ENCODE measurements at regions not wholly inside any gene's neighbourhood (a gene's known extent, or its start where the extent isn't known, plus 50 kb on each side); places are given as distances from the start of the nearest gene placed in this dataset.

DNA sequence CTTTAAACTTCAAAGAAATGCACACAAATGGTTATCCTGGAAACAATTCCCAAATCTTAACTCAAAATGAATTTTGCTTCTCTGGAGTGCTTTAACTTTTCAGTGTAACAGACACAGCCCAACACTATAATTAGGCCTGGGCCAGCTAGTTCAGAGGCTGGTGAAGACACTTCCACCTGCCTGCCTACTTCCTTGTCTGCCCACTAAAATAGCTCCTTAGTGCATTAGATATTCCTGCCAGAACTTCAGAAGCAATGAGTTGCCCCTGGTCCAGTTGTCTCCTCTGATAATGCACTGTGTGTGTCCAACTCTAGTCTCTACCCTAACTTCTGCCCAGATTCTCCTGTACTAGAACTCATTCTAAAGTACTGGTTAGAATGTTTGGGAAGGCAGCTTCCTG lies 150.9 kb upstream of the PRSS58 start:
- Histone ChIP-seq H4K20me1 (ENCODE audit: insufficient read depth, low read length) (no peaks in the 10 kb centered on the region), H3K27me3 (ENCODE audit: control insufficient read depth, insufficient read depth, low read length) (no peaks in the 10 kb centered on the region; the same call in none of the 2 replicates), H3K36me3 (ENCODE audit: control insufficient read depth, insufficient read depth, low read length) (no peaks in the 10 kb centered on the region), H3K14ac (replicated peaks; ENCODE audit: low read depth, low read length) (no peak overlapping the region), H3K23ac (ENCODE audit: low read depth, low read length) (peak overlapping the region; percentile 70; the same call in 1 of the 2 replicates), H3K27ac (ENCODE audit: insufficient read depth, low read length) (no peak overlapping the region), H3K56ac (ENCODE audit: extremely low read depth, insufficient read depth, low read length) (no peak overlapping the region), H4K5ac (ENCODE audit: low read depth, low read length) (peak overlapping the region; percentile 72; the same call in 1 of the 2 replicates), H3K9ac (ENCODE audit: low read depth, low read length) (no peak overlapping the region), H2AK9ac (replicated peaks; ENCODE audit: low read depth, low read length, poor library complexity) (no peak overlapping the region), H3K9me3 (ENCODE audit: control insufficient read depth, insufficient read depth, low read length) (no peaks in the 10 kb centered on the region), H2AK5ac (ENCODE audit: low read depth, low read length) (no peak overlapping the region), H3K4me3 (ENCODE audit: insufficient read depth, low read depth, low read length) (no peak overlapping the region), H3K79me1 (ENCODE audit: low read depth in 1 of 2, low read length in 2 of 2) (no peaks in the 10 kb centered on the region), H3K4me1 (ENCODE audit: control insufficient read depth, insufficient read depth, low read length) (no peaks in the 10 kb centered on the region; the same call in 1 of the 2 replicates), H2BK120ac (ENCODE audit: low read depth, low read length) (no peak overlapping the region), H3K18ac (ENCODE audit: low read depth, low read length) (no peak overlapping the region), H4K91ac (ENCODE audit: insufficient read depth, low read depth, low read length) (no peak overlapping the region), H2AFZ (replicated peaks; ENCODE audit: low read length, poor library complexity) (peak overlapping the region; percentile 52), H3K9me1 (ENCODE audit: insufficient read depth, low read length) (no peaks in the 10 kb centered on the region), H4K8ac (ENCODE audit: low read depth in 2 of 2, low read length in 2 of 2) (no peak overlapping the region; a peak in 1 of 4 replicates), H3K4ac (ENCODE audit: low read depth, low read length) (no peak overlapping the region), H2BK15ac (ENCODE audit: low read depth, low read length) (no peak overlapping the region), H3K4me2 (ENCODE audit: low read depth, low read length) (no peak overlapping the region; the same call in 1 of the 2 replicates), H2BK5ac (ENCODE audit: low read depth, low read length, poor library complexity, severe bottlenecking) (no peak overlapping the region), H2BK20ac (ENCODE audit: low read depth, low read length) (no peak overlapping the region)
- intact Hi-C loops (cut with micrococcal nuclease) (no loop called here), in situ Hi-C loops (cut with MboI; ENCODE audit: low sequenced_read_pairs) (no loop called here), dilution Hi-C loops (cut with HindIII; ENCODE audit: low sequenced_read_pairs, unreplicated experiment) (no loop called here)
- ATAC-seq (ENCODE audit: low read depth) = no peak
- no peak for TF ChIP-seq CHD1 (IDR thresholded peaks at IDR 0.05; ENCODE audit: low read depth, low read length)
- TF ChIP-seq, protein P1, sequence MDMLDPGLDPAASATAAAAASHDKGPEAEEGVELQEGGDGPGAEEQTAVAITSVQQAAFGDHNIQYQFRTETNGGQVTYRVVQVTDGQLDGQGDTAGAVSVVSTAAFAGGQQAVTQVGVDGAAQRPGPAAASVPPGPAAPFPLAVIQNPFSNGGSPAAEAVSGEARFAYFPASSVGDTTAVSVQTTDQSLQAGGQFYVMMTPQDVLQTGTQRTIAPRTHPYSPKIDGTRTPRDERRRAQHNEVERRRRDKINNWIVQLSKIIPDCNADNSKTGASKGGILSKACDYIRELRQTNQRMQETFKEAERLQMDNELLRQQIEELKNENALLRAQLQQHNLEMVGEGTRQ (IDR thresholded peaks at IDR 0.05; ENCODE audit: low read depth, low read length) = no peak
- no peak for TF ChIP-seq MAZ (IDR thresholded peaks at IDR 0.05; ENCODE audit: borderline replicate concordance, low read depth, low read length)
- TF ChIP-seq RFX5 (IDR thresholded peaks at IDR 0.05; ENCODE audit: low read depth, low read length) = no peak
- no peak for TF ChIP-seq POLR2A (IDR thresholded peaks at IDR 0.05; ENCODE audit: low read depth, low read length)
- no peak for TF ChIP-seq NFE2L2 (IDR thresholded peaks at IDR 0.05; ENCODE audit: low read depth, low read length)
- no peak for TF ChIP-seq RAD21 (IDR thresholded peaks at IDR 0.05; ENCODE audit: low read length)
- no peak for TF ChIP-seq MXI1 (IDR thresholded peaks at IDR 0.05; ENCODE audit: borderline replicate concordance, low read depth, low read length)
- no peak for TF ChIP-seq BHLHE40 (IDR thresholded peaks at IDR 0.05; ENCODE audit: low read depth, low read length)
- TF ChIP-seq, protein P2, sequence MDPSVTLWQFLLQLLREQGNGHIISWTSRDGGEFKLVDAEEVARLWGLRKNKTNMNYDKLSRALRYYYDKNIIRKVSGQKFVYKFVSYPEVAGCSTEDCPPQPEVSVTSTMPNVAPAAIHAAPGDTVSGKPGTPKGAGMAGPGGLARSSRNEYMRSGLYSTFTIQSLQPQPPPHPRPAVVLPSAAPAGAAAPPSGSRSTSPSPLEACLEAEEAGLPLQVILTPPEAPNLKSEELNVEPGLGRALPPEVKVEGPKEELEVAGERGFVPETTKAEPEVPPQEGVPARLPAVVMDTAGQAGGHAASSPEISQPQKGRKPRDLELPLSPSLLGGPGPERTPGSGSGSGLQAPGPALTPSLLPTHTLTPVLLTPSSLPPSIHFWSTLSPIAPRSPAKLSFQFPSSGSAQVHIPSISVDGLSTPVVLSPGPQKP (IDR thresholded peaks at IDR 0.05; ENCODE audit: borderline replicate concordance, low read depth, low read length) = no peak
- no peak for TF ChIP-seq RCOR1 (IDR thresholded peaks at IDR 0.05; ENCODE audit: insufficient replicate concordance, low read length)
- no peak for TF ChIP-seq MAFK (IDR thresholded peaks at IDR 0.05; ENCODE audit: low read depth, low read length)
- TF ChIP-seq CEBPB (IDR thresholded peaks at IDR 0.05; ENCODE audit: low read depth, low read length) = no peak
- TF ChIP-seq SMC3 (IDR thresholded peaks at IDR 0.05; ENCODE audit: low read depth, low read length) = no peak
- TF ChIP-seq, protein P3, sequence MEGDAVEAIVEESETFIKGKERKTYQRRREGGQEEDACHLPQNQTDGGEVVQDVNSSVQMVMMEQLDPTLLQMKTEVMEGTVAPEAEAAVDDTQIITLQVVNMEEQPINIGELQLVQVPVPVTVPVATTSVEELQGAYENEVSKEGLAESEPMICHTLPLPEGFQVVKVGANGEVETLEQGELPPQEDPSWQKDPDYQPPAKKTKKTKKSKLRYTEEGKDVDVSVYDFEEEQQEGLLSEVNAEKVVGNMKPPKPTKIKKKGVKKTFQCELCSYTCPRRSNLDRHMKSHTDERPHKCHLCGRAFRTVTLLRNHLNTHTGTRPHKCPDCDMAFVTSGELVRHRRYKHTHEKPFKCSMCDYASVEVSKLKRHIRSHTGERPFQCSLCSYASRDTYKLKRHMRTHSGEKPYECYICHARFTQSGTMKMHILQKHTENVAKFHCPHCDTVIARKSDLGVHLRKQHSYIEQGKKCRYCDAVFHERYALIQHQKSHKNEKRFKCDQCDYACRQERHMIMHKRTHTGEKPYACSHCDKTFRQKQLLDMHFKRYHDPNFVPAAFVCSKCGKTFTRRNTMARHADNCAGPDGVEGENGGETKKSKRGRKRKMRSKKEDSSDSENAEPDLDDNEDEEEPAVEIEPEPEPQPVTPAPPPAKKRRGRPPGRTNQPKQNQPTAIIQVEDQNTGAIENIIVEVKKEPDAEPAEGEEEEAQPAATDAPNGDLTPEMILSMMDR (conservative IDR thresholded peaks at IDR 0.05; ENCODE audit: low read depth, low read length) = no peak
- no peak for TF ChIP-seq FOS (IDR thresholded peaks at IDR 0.05; ENCODE audit: low read depth, low read length)
- ChIA-PET POLR2A (ENCODE audit: unreplicated experiment) (no interaction called here), CTCF (interaction anchor here (0.5 to 1.5 kb wide), 2 partner anchors 12 to 23 kb away, joined by 3 to 5 read pairs; no protein-coding TSS in a partner anchor)
- BruUV-seq (replicated peaks) = no TSS peak
- DNase-seq = no peak
